COLO668 (cell line): ENCODE measurements at regions not wholly inside any gene's neighbourhood (a gene's known extent, or its start where the extent isn't known, plus 50 kb on each side); places are given as distances from the start of the nearest gene placed in this dataset.

ENCODE experiments used
- DNase-seq: peaks from one replicate; lab custom pipeline; 2025; ENCODE audit not compliant: unreplicated experiment; lab: John Stamatoyannopoulos, UW

- DNase-seq: no peak
Measured at GRCh38 chr18:77733292-77733903, 483.8 kb downstream of the GALR1 start.

- no peak for DNase-seq
Measured at GRCh38 chr18:77736842-77737241, 487.2 kb downstream of the GALR1 start.

GRCh38 chr18:77737405-77737804 lies 487.8 kb downstream of the GALR1 start:
- no peak for DNase-seq

GRCh38 chr18:77749089-77749488 lies 499.4 kb downstream of the GALR1 start:
- peak; percentile 38 for DNase-seq

GRCh38 chr18:77750006-77750405 lies 500.4 kb downstream of the GALR1 start:
- no peak for DNase-seq

GRCh38 chr18:77754475-77755044 lies 504.9 kb downstream of the GALR1 start:
- DNase-seq: no peak

- no peak for DNase-seq
Measured at GRCh38 chr18:77755187-77755586, 505.5 kb downstream of the GALR1 start.

- no peak for DNase-seq
Measured at GRCh38 chr18:77761332-77761731, 511.7 kb downstream of the GALR1 start.

GRCh38 chr18:77762014-77762413 lies 512.4 kb downstream of the GALR1 start:
- DNase-seq: no peak

- no peak for DNase-seq
Measured at GRCh38 chr18:77762642-77763041, 513.0 kb downstream of the GALR1 start.

GRCh38 chr18:77763530-77764145 lies 514.0 kb downstream of the GALR1 start:
- no peak for DNase-seq

GRCh38 chr18:77765468-77765867 lies 515.8 kb downstream of the GALR1 start:
- peak; percentile 72 for DNase-seq

GRCh38 chr18:77766421-77766820 lies 516.8 kb downstream of the GALR1 start:
- no peak for DNase-seq

- no peak for DNase-seq
Measured at GRCh38 chr18:77772177-77772576, 522.5 kb downstream of the GALR1 start.

GRCh38 chr18:77776104-77776503 lies 526.5 kb downstream of the GALR1 start:
- DNase-seq: no peak

- no peak for DNase-seq
Measured at GRCh38 chr18:77777163-77777562, 527.5 kb downstream of the GALR1 start.

- peak; percentile 67 for DNase-seq
Measured at GRCh38 chr18:77784759-77785379, 535.2 kb downstream of the GALR1 start.

GRCh38 chr18:77785415-77785975 lies 535.8 kb downstream of the GALR1 start:
- DNase-seq: no peak

GRCh38 chr18:77803024-77803423 lies 553.4 kb downstream of the GALR1 start:
- DNase-seq: no peak

- DNase-seq: no peak
Measured at GRCh38 chr18:77804382-77804781, 554.7 kb downstream of the GALR1 start.

- no peak for DNase-seq
Measured at GRCh38 chr18:77807650-77808049, 558.0 kb downstream of the GALR1 start.

- DNase-seq: peak; percentile 93
Measured at GRCh38 chr18:77811503-77811902, 561.9 kb downstream of the GALR1 start.
